Activated CD8-positive, alpha-beta T cell treated with anti-CD3 and anti-CD28 coated beads, Interleukin-2, amount 10 ng/mL, durations not matched to agents 7 days and 5 days (primary cell): ENCODE measurements at regions not wholly inside any gene's neighbourhood (a gene's known extent, or its start where the extent isn't known, plus 50 kb on each side); places are given as distances from the start of the nearest gene placed in this dataset.

Experiments
- ATAC-seq: fragments of 150-1000 bp; cut with Tn5 transposase; one replicate; pipeline ENCODE4 v1.10.0; 2021; ENCODE audit warnings: moderate library complexity
- CTCF ChIA-PET: fragments of 350-600 bp; sonication (Branson Sonifier 250); formaldehyde crosslinking; loops from one replicate; lab custom pipeline; 2021; ENCODE audit warnings: antibody characterized with exemption; lab: Charles Lee
- POLR2A ChIA-PET: fragments of 350-600 bp; sonication (Branson Sonifier 250); formaldehyde crosslinking; loops from one replicate; lab custom pipeline; 2021; ENCODE audit warnings: antibody characterized with exemption; lab: Charles Lee
- DNase-seq: peaks from one replicate; pipeline ENCODE4 v3.0.0-alpha.2; 2020
- H3K27ac Mint-ChIP-seq: one replicate; pipeline ENCODE4 v1.8.0; 2021; ENCODE audit warnings: mild to moderate bottlenecking, mixed read lengths
- H3K27me3 Mint-ChIP-seq: one replicate; pipeline ENCODE4 v1.8.0; 2021; ENCODE audit warnings: low read depth, mixed read lengths
- H3K36me3 Mint-ChIP-seq: one replicate; pipeline ENCODE4 v1.8.0; 2021; ENCODE audit warnings: low read depth, mixed read lengths
- H3K4me1 Mint-ChIP-seq: one replicate; pipeline ENCODE4 v1.8.0; 2021; ENCODE audit warnings: low read depth, mixed read lengths
- H3K4me3 Mint-ChIP-seq: one replicate; pipeline ENCODE4 v1.8.0; 2021; ENCODE audit warnings: mild to moderate bottlenecking, mixed read lengths
- H3K9me3 Mint-ChIP-seq: one replicate; pipeline ENCODE4 v1.8.0; 2022; ENCODE audit warnings: mixed read lengths; ENCODE audit not compliant: insufficient read depth

GRCh38 chr11:13896175-13896980, 66.1 kb upstream of the SPON1 start:
- no peak overlapping the region for H3K27ac Mint-ChIP-seq
- H3K9me3 Mint-ChIP-seq: no peaks in the 10 kb centered on the region
- DNase-seq: no peak
- POLR2A ChIA-PET: no interaction called here
- H3K36me3 Mint-ChIP-seq: no peaks in the 10 kb centered on the region
- CTCF ChIA-PET: no interaction called here
- ATAC-seq: no peak
- peaks cover under 1% of the 10 kb centered on the region for H3K4me1 Mint-ChIP-seq
- no peak overlapping the region for H3K4me3 Mint-ChIP-seq
- H3K27me3 Mint-ChIP-seq: peaks cover 17% of the 10 kb centered on the region

- peaks cover 17% of the 10 kb centered on the region for H3K27me3 Mint-ChIP-seq
- H3K4me1 Mint-ChIP-seq: no peaks in the 10 kb centered on the region
- H3K27ac Mint-ChIP-seq: no peak overlapping the region
- no peaks in the 10 kb centered on the region for H3K9me3 Mint-ChIP-seq
- CTCF ChIA-PET: no interaction called here
- DNase-seq (no peak), ATAC-seq (no peak)
- POLR2A ChIA-PET: no interaction called here
- no peaks in the 10 kb centered on the region for H3K36me3 Mint-ChIP-seq
- H3K4me3 Mint-ChIP-seq: no peak overlapping the region
Observed at GRCh38 chr11:13896981-13897353, 65.6 kb upstream of the SPON1 start.

GRCh38 chr11:13897646-13898276, 64.8 kb upstream of the SPON1 start:
- ChIA-PET CTCF (no interaction called here), POLR2A (no interaction called here)
- H3K4me3 Mint-ChIP-seq: no peak overlapping the region
- ATAC-seq (no peak), DNase-seq (no peak)
- H3K36me3 Mint-ChIP-seq: no peaks in the 10 kb centered on the region
- no peaks in the 10 kb centered on the region for H3K9me3 Mint-ChIP-seq
- H3K4me1 Mint-ChIP-seq: no peaks in the 10 kb centered on the region
- H3K27ac Mint-ChIP-seq: no peak overlapping the region
- peaks cover 17% of the 10 kb centered on the region for H3K27me3 Mint-ChIP-seq

- DNase-seq: no peak
- CTCF ChIA-PET: no interaction called here
- H3K36me3 Mint-ChIP-seq: no peaks in the 10 kb centered on the region
Observed at GRCh38 chr11:13899603-13900002, 62.9 kb upstream of the SPON1 start.

GRCh38 chr11:13902523-13902922, 60.0 kb upstream of the SPON1 start:
- H3K9me3 Mint-ChIP-seq: no peaks in the 10 kb centered on the region
- ChIA-PET CTCF (no interaction called here), POLR2A (no interaction called here)
- H3K4me3 Mint-ChIP-seq: no peak overlapping the region
- DNase-seq: no peak
- ATAC-seq: no peak
- no peak overlapping the region for H3K27ac Mint-ChIP-seq
- peaks cover 13% of the 10 kb centered on the region for H3K27me3 Mint-ChIP-seq
- H3K36me3 Mint-ChIP-seq: no peaks in the 10 kb centered on the region
- no peaks in the 10 kb centered on the region for H3K4me1 Mint-ChIP-seq

More at GRCh38 chr11:13899603-13900002, 62.9 kb upstream of the SPON1 start:
- Mint-ChIP-seq H3K27me3 (peaks cover 17% of the 10 kb centered on the region), H3K4me3 (no peak overlapping the region), H3K9me3 (no peaks in the 10 kb centered on the region), H3K27ac (no peak overlapping the region), H3K4me1 (no peaks in the 10 kb centered on the region)
- POLR2A ChIA-PET: no interaction called here
- ATAC-seq: no peak

- no peak for ATAC-seq
- POLR2A ChIA-PET: no interaction called here
- peaks cover 7% of the 10 kb centered on the region for H3K27me3 Mint-ChIP-seq
Observed at GRCh38 chr11:13905137-13905781, 57.3 kb upstream of the SPON1 start.

GRCh38 chr11:13907678-13908077, 54.8 kb upstream of the SPON1 start:
- H3K9me3 Mint-ChIP-seq: peaks cover 20% of the 10 kb centered on the region
- no peak overlapping the region for H3K4me3 Mint-ChIP-seq
- H3K27ac Mint-ChIP-seq: no peak overlapping the region
- CTCF ChIA-PET: no interaction called here
- no peaks in the 10 kb centered on the region for H3K36me3 Mint-ChIP-seq
- ATAC-seq: no peak
- no peaks in the 10 kb centered on the region for H3K27me3 Mint-ChIP-seq
- no peak for DNase-seq
- no peaks in the 10 kb centered on the region for H3K4me1 Mint-ChIP-seq
- POLR2A ChIA-PET: no interaction called here

More at GRCh38 chr11:13905137-13905781, 57.3 kb upstream of the SPON1 start:
- Mint-ChIP-seq H3K4me3 (no peak overlapping the region), H3K4me1 (no peaks in the 10 kb centered on the region), H3K27ac (no peak overlapping the region), H3K36me3 (no peaks in the 10 kb centered on the region), H3K9me3 (peaks cover 17% of the 10 kb centered on the region)
- DNase-seq: no peak
- CTCF ChIA-PET: no interaction called here

GRCh38 chr11:13908535-13908934, 54.0 kb upstream of the SPON1 start:
- Mint-ChIP-seq H3K36me3 (no peaks in the 10 kb centered on the region), H3K4me1 (no peaks in the 10 kb centered on the region), H3K9me3 (peaks cover 20% of the 10 kb centered on the region), H3K27ac (no peak overlapping the region), H3K4me3 (no peak overlapping the region), H3K27me3 (no peaks in the 10 kb centered on the region)
- ChIA-PET POLR2A (no interaction called here), CTCF (no interaction called here)
- ATAC-seq: no peak
- DNase-seq: no peak
